ENCODE measurements at regions not wholly inside any gene's neighbourhood (a gene's known extent, or its start where the extent isn't known, plus 50 kb on each side); places are given as distances from the start of the nearest gene placed in this dataset.
"Not testable (repeated sequence)": the region's sequence is repeated elsewhere in the genome, so short reads cannot be mapped to it uniquely, and the experiment has no call there.

DNA sequence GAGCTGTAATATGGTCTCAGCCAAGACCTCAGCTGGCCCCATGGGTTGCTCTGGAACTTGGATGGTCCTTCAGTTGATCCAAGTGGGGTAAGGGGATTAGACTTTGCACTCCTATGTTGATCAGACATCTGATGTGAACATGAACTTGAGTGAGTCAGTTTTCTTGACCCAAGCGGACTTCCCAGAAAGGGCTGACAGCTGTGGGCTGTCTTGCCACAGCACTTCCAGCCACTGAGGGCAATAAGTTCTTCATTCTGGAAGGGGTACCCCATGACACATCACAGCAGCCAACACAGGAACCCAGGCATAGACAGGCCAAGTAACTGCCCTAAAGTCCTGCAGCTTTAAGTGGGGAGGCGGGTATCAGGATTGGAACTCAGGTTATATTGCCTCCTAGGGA is 93.9 kb upstream of the USP24 start:
- peak; percentile 82 to 88 (median 82) for DNase-seq

DNA sequence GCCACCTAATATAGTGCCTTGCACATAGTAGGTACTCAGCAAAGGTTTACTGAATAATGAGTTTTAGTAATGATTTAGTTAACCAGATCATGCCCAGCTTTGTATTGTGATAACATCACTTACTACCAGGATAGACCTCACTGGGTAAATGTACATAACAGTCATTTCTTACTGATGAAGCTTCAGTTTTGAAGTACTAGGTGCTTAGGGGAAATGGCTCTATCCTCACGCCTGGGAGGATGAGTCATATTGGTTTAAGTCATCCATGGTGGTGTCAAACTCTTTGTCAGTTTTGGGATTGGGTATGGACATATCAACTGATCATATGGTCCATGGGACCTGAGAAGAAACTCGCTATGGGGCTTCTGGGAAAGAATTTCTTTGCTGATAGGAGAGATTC is 90.6 kb upstream of the USP24 start:
- peak; percentile 30 to 61 (median 43) for DNase-seq

DNA sequence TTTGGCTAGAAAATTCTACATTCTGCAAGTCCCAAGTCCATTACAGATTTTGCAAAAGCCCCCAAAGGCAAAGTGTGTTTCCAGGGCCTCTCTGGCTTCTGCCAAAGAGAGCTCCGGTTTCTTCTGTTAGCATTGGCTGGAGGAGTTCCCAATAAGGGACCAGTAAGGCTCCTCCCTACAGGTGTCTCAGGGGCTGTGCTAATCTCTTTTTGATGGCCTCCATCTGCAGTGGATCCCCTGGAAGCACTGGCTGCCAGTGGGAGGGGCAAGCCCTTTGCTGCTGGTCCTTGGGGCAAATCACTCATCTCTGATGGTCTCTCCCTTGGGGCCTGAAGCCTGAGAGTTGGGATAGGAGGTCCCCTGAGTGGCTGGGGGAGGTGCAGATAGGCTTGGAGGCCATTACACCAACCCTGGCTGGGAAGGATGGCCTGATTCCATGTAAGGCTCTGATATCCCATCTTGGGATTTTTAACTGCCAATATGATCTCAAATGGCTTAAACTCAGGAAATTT is 89.1 kb upstream of the USP24 start:
- DNase-seq, result no peak

DNA sequence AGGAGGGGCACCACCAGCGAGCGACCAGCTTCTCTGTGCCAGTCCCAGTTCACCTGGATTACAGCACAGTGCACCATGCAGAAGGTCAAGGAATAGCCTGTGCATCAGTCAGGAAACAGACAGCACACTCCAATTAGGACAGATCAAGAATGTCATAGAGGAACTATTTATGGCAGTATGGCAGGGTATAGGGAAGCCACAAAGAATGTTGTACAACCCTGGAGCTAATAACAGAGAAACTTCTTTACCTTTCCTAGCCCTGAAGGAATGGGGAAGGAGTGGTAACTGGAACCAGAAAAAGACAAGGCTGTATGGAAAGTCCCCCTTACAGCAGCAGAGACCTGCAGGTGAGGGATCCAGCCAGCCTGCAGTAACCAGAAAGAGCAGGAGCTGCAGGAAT is 87.8 kb upstream of the USP24 start:
- no peak for DNase-seq

GRCh38 chr1:55301912-55302311 is 86.7 kb upstream of the USP24 start:
- DNase-seq, result no peak

DNA sequence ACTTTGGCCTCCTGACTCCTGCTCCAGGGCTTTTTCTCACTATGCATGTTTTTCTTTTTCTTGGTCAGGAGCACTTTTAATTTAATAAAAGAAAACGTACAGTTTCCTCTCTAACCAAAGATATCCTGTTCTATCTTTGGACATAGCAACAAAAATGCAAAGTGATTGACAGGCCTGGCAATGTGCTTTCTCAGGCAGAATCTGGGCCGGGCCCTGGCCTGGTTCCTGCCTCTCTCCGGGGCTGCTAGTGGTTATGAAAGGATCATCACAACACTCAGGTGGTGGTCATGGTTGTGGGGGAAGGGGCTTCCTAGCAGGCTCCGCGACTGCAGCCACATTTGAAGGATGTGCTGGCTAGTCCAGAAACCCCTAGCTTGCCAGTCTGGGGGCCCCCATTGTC is 85.8 kb upstream of the USP24 start:
- no peak for DNase-seq

DNA sequence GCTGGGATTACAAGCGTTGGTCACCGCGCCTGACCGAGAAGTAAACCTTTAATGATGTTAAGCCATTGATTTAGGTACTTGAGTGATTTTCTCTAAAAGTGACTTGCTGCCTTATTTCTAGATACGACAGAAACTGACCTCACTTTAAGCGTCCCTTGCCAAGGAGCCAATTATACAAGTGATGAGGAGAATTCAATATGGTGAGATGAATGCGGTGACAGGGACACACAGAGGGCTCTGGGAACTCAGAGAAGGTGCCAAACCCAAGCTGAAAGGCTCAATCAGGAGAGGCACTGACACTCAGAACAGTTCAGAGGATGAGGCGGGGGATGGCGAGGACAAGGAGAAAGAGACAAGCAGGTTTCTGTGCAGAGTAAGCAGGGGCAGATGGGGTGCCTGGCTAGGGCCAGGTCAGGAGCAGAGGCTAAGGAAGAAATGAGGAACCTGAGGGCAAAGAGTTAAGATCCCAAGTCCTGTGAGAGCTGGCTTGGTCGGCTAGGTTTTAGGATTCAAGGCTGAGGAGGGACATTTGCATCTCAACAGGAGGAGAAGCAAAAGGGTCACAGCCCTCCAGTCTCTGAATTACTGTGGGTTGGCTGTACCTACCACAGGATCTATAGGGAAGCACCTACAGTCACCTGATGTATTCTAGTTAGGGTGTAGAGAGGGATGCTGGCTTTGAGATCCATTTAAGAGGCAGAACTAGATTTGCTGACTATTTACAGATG is 83.2 kb upstream of the USP24 start:
- no peak for DNase-seq

DNA sequence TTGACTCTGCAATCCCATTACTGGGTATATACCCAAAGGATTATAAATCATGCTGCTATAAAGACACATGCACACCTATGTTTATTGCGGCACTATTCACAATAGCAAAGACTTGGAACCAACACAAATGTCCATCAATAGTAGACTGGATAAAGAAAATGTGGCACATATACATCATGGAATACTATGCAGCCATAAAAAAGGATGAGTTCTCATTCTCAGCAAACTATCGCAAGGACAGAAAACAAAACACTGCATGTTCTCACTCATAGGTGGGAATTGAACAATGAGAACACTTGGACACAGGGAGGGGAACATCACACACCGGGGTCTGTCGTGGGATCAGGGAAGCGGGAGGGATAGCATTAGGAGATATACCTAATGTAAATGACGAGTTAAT is 81.1 kb upstream of the USP24 start:
- DNase-seq, result not testable (repeated sequence)

DNA sequence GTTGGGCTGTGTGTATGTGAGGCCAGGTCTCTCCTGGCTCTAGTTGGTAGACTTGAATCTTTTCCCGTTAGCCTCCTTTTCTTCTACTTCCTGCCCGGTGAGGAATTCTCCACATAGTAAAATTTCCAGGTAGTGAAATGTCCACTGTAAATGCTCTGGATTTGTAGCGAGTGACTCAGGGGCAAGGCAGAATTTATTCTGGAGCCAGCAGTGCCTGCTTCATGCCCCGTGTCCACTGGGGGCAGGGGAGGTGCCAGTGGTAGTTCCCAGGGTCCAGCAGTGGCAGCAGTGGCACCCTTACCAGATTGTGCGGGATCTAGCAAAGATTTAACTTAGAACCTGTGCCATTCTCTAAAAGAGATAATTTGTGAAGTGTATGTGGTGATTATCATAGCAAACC is 74.5 kb upstream of the USP24 start:
- no peak for DNase-seq

- no peak for DNase-seq
Observed at GRCh38 chr1:55289042-55289441, 73.9 kb upstream of the USP24 start.

DNA sequence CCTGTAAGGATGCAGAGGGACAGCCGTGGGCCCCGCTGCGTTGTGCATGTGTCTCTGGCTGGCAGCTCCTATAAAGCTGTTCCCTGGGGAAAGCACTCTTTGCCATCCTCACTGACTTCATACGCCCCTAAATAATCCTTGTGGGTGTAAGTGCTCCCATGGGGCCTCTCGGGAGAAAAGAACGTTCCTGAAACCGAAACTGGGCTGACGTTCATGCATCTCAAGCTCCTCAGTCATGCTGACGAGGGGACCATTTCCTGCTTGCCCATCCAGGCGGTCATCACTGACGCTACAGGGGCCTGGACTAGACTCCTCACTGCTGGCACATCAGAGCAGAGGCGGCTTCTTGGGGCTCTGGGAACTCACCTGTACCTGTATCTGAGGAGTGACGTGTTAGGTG is 73.1 kb upstream of the USP24 start:
- no peak for DNase-seq

DNA sequence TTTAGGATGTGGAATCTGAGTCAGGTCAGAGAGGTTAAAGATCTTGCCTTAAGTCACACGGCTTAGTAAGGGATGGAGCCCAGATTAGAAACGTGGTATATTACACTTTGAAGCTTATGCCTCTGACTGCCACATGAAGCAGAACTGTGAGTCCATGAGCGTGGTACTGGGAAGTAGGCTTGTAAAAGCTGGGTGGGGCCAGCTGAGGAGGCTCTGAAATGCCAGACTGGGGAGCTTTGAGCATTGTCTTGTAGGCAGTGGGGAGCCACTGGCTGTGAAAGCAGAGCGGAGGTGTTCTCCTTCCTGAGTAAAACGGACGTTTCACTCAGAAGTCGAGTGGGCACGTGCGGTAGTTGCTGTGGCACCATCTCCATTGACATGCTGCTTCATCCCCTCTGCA is 72.6 kb upstream of the USP24 start:
- no peak for DNase-seq

- peak; percentile 59 to 84 (median 65) for DNase-seq
Observed at GRCh38 chr1:55286856-55287602, 71.9 kb upstream of the USP24 start.

DNA sequence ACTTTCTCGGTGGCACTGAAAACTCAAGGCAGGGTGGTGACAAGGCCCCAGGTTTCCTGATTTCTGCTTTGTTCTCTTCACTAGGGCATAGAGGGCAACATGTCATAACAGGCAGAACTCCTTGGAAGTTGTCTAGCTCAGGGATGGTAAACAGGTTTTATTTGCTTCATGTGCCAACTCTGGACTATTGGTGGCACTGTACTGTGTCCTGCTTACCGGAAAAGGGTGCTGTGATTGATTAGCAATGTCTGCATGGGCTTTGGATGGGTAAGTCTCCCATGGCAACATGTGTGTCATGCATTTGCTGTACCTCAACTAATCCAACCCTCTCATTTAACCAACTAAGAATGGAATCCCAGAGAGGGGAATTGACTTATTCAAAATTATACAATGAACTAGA is 70.7 kb upstream of the USP24 start:
- DNase-seq, result no peak

- peak; percentile 62 to 67 (median 62) for DNase-seq
Observed at GRCh38 chr1:55284856-55285255, 69.7 kb upstream of the USP24 start.

GRCh38 chr1:55282058-55282457 is 66.9 kb upstream of the USP24 start:
- no peak for DNase-seq

DNA sequence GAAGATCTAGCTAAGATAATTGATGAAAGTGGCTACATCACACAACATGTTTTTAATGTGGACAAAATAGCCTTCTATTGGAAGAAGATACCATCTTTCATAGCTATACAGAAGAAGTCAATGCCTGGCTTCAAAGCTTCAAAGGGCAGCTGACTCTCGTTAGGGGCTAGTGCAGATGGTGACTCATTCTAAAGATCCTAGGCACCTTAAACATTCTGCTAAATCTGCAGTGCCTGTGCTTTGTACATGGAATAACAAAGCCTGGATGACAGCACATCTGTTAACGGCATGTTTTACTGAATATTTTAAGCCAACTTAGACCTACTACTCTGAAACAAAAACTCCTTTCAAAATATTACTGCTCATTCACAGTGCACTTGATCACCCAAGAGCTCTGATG is 65.6 kb upstream of the USP24 start:
- no peak for DNase-seq

GRCh38 chr1:55279627-55280026 is 64.5 kb upstream of the USP24 start:
- DNase-seq, result no peak

- DNase-seq, result no peak
Observed at GRCh38 chr1:55278378-55278777, 63.2 kb upstream of the USP24 start.

- DNase-seq, result peak; percentile 79 to 87 (median 86)
Observed at GRCh38 chr1:55277377-55278130, 62.4 kb upstream of the USP24 start.

DNA sequence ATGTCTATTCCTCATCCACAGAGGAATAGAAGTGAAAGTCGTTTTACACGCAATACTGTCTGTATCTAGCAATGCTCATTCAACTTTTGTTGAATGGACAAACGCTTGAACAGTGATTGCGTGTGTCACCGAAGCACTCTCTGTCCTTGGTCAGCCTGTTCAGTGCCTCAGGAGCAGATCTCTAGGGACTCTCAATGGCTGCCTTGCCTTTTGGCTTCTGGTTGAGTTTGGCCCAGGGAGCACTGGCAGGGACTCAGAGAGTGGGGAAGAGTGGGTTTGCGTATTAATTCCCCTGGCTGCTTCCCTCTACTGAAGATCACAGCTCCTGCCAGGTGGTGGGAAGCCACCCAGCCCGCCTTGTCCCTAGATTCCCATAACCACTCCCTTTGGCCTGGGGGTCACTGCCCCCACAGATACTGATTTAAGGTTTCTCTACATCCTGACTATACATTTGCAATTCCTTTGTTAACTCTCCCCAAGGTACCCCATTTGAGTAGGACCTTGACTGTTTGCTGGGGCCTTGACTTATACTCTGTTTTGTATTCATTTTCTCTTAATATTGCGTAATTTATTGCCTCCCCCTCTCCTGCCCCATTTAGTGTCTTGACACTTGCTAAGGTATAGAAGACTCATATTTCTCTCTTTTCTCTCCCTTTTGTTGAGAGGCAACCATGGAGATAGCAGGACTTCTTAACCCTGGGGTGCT is 61.7 kb upstream of the USP24 start:
- peak; percentile 21 to 53 (median 24) for DNase-seq

- peak; percentile 75 to 90 (median 83) for DNase-seq
Observed at GRCh38 chr1:55275941-55276341, 60.8 kb upstream of the USP24 start.
